ENCODE measurements at regions not wholly inside any gene's neighbourhood (a gene's known extent, or its start where the extent isn't known, plus 50 kb on each side); places are given as distances from the start of the nearest gene placed in this dataset.

DNA sequence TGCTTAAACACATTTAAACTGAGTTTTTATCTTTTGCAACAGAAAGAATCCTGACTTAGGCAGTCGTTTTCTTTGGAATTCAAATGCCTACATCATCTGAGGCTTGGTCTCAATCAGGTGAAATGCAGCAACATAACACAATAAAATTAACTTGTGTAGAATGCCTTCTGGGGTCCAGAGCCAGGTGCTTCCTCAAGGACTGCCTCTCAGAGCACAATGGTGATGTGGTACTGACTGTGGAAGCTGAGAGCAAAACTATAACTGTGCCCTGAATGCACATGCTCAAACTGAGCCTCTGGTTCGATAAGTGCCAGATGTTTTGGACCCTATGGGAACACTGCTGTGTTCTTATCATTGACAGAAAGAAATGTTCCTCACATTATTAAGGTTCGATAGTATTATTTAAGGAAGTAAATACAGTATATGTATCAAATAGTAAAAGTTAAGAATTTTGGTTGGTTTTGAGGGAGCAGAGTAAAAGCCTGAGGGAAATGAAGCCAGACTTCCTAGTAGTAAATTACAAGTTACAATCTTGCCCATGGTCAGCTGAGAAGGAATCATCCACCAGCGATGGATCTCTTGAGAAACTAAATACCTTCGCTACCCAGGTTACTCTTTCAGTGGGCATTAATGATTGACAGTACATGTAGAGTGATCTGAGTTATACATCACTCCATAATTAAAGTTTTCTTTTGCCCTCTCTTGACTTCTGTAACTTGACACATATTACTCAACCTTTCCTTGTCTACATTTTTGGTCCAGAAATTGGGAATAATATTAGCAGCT lies 122.9 kb upstream of the ATP2B1 start:
- no peak overlapping the region for H3K27ac Mint-ChIP-seq
- TF ChIP-seq, protein P1, sequence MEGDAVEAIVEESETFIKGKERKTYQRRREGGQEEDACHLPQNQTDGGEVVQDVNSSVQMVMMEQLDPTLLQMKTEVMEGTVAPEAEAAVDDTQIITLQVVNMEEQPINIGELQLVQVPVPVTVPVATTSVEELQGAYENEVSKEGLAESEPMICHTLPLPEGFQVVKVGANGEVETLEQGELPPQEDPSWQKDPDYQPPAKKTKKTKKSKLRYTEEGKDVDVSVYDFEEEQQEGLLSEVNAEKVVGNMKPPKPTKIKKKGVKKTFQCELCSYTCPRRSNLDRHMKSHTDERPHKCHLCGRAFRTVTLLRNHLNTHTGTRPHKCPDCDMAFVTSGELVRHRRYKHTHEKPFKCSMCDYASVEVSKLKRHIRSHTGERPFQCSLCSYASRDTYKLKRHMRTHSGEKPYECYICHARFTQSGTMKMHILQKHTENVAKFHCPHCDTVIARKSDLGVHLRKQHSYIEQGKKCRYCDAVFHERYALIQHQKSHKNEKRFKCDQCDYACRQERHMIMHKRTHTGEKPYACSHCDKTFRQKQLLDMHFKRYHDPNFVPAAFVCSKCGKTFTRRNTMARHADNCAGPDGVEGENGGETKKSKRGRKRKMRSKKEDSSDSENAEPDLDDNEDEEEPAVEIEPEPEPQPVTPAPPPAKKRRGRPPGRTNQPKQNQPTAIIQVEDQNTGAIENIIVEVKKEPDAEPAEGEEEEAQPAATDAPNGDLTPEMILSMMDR (IDR thresholded peaks at IDR 0.05) = no peak
- DNase-seq = no peak

DNA sequence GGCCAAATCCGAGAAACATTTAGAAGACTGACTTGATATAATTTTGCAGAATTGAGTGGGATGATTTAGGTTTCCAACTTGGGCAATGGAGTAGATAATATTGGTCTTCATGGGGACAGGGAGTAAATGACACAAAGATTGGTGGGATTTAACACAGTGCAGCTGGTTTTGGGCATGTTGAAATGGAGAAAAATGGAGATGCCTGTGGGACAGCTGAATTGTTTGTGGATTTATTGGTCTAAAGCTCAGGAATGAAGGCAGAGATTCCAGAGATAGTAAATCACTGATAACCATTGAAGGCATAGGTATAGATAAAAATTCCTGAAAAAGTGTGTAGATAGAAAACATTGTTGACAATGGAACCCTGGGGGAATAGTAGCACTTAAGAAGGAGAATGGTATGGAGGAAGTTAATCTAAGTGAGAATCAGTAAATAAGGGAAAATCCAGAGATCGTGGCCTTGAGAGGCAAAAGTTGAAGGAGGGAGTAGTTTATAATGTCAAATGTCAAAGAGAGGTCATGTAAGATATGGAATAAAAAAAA lies 120.9 kb upstream of the ATP2B1 start:
- no peaks in the 10 kb centered on the region for H3K9me3 Mint-ChIP-seq
- peaks cover 34% of the 10 kb centered on the region for H3K4me1 Mint-ChIP-seq
- TF ChIP-seq, protein P1 (IDR thresholded peaks at IDR 0.05) = no peak
- peak overlapping the region; percentile 2 for H3K27ac Mint-ChIP-seq
- no peak for DNase-seq
- H3K4me3 Mint-ChIP-seq = no peak overlapping the region
- H3K36me3 Mint-ChIP-seq (ENCODE audit: low read depth) = no peaks in the 10 kb centered on the region
- H3K27me3 Mint-ChIP-seq (ENCODE audit: low read depth, poor library complexity) = peaks cover 3% of the 10 kb centered on the region

More for the DNA sequence above, 122.9 kb upstream of the ATP2B1 start:
- Mint-ChIP-seq H3K4me1 (peaks cover 26% of the 10 kb centered on the region), H3K4me3 (no peak overlapping the region), H3K36me3 (ENCODE audit: low read depth) (no peaks in the 10 kb centered on the region), H3K9me3 (no peaks in the 10 kb centered on the region), H3K27me3 (ENCODE audit: low read depth, poor library complexity) (peaks cover 3% of the 10 kb centered on the region)

DNA sequence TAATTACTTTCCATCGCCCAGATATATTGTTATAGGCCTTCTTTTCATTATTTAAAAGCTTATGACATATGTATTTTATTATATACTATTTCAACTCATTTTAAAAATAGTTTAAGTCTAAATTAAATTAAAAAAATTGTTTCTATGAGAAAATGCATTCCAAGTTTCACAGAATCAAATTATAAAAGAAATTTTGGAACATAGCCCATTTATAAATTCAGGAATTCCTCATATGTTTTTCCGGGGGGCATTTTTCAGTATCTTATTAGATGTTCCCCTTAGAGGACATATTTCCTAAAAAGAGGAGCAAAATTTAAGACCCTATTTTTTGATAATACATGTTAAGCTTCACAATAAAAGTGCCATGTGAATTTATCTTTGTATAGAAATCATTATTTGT lies 119.9 kb upstream of the ATP2B1 start:
- H3K27ac Mint-ChIP-seq = no peak overlapping the region
- peaks cover 3% of the 10 kb centered on the region for H3K27me3 Mint-ChIP-seq (ENCODE audit: low read depth, poor library complexity)
- H3K36me3 Mint-ChIP-seq (ENCODE audit: low read depth) = no peaks in the 10 kb centered on the region
- H3K4me3 Mint-ChIP-seq = no peak overlapping the region
- H3K9me3 Mint-ChIP-seq = no peaks in the 10 kb centered on the region
- TF ChIP-seq, protein P1 (IDR thresholded peaks at IDR 0.05) = no peak
- DNase-seq = no peak
- H3K4me1 Mint-ChIP-seq = peaks cover 30% of the 10 kb centered on the region

DNA sequence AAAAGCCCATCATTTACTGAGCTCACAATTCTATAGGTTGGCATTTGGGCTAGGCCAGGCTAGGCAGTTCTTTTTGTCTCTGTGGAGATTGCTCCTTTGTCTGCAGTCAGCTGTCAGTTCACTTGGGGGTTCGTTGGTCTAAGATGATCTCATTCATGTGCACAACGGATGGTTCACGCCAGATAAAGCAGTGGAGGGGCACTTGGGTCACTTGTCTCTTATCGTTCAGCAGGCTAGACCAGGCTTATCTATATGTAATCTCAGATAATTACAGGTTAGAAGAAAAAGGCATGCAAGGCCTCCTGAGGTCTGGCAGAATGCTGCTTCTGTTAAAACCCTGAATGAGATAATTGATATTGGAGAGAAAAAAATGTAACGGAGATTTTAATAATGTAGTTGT lies 119.0 kb upstream of the ATP2B1 start:
- peak overlapping the region; percentile 21 for H3K27ac Mint-ChIP-seq
- DNase-seq = no peak
- peaks cover under 1% of the 10 kb centered on the region for H3K9me3 Mint-ChIP-seq
- H3K27me3 Mint-ChIP-seq (ENCODE audit: low read depth, poor library complexity) = peaks cover 3% of the 10 kb centered on the region
- peaks cover 26% of the 10 kb centered on the region for H3K4me1 Mint-ChIP-seq
- H3K36me3 Mint-ChIP-seq (ENCODE audit: low read depth) = no peaks in the 10 kb centered on the region
- TF ChIP-seq, protein P1 (IDR thresholded peaks at IDR 0.05) = no peak
- H3K4me3 Mint-ChIP-seq = no peak overlapping the region

DNA sequence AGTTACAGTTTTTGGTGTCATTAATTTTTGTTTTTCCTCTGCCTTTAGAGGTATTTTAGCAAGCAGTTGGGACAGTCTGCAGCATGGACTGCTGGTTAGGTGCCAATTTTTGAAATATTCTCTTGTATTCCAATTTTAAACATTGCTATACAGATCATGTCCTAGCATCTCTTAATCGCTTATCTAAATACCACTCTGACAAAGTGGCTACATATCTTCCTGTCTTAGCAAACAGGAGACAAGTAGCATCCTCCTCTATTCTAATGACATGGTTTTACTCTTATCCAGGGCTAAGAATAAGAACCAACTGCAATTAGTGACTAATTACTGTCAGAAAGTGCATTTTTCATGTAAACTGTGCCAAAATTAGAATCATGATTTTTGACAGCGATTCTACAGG lies 117.8 kb upstream of the ATP2B1 start:
- Mint-ChIP-seq H3K36me3 (ENCODE audit: low read depth) (no peaks in the 10 kb centered on the region), H3K4me1 (peaks cover 26% of the 10 kb centered on the region), H3K9me3 (peaks cover 3% of the 10 kb centered on the region), H3K27me3 (ENCODE audit: low read depth, poor library complexity) (peaks cover 2% of the 10 kb centered on the region), H3K27ac (no peak overlapping the region), H3K4me3 (no peak overlapping the region)
- no peak for DNase-seq
- TF ChIP-seq, protein P1 (IDR thresholded peaks at IDR 0.05) = no peak

All from nephron progenitor cell (in vitro differentiated cells).